H1 (cell line): ENCODE measurements at regions not wholly inside any gene's neighbourhood (a gene's known extent, or its start where the extent isn't known, plus 50 kb on each side); places are given as distances from the start of the nearest gene placed in this dataset.

Experiments
- CTCF ChIA-PET: fragments of 300-600 bp; sonication (Branson Sonifier 250); formaldehyde crosslinking; loops from one replicate; lab custom pipeline; 2021; ENCODE audit not compliant: partially characterized antibody; lab: Charles Lee
- POLR2A ChIA-PET: fragments of 300-600 bp; sonication (Branson Sonifier 250); formaldehyde crosslinking; loops from one replicate; lab custom pipeline; 2021; ENCODE audit warnings: inconsistent platforms; ENCODE audit not compliant: partially characterized antibody; lab: Charles Lee
- DNase-seq, 2 experiments: peaks; one replicate each; pipeline versions ENCODE4 v3.0.0 to v3.0.0-alpha.2; 2010 to 2022; ENCODE audit warnings: low spot score in 2 of 2, low read depth in 1 of 2, mixed read lengths in 1 of 2
- FAIRE-seq: peaks from 2 replicates; lab custom pipeline; 2011; peaks lifted over from hg19 to GRCh38; lab: Jason Lieb, UNC
- H2AFZ ChIP-seq: 2 replicates; pipeline ENCODE4 v1.8.1; 2012; ENCODE audit warnings: low read length, inconsistent platforms
- H2AK5ac ChIP-seq: 2 replicates; pipeline ENCODE4 v1.6.1; 2013; ENCODE audit warnings: low read depth, low read length
- H2BK120ac ChIP-seq: replicated peaks from 2 replicates; pipeline ENCODE3; 2013; ENCODE audit warnings: low read depth, low read length, inconsistent platforms
- H2BK12ac ChIP-seq: 2 replicates; pipeline ENCODE4 v1.6.1; 2013; ENCODE audit warnings: low read depth, low read length
- H2BK15ac ChIP-seq: 2 replicates; pipeline ENCODE4 v1.6.1; 2013; ENCODE audit warnings: low read length
- H2BK20ac ChIP-seq: 2 replicates; pipeline ENCODE4 v1.6.1; 2013; ENCODE audit warnings: low read length
- H2BK5ac ChIP-seq: 2 replicates; pipeline ENCODE4 v1.6.1; 2013; ENCODE audit warnings: low read depth, low read length
- H3K14ac ChIP-seq: 2 replicates; pipeline ENCODE4 v1.6.1; 2013; ENCODE audit warnings: inconsistent platforms; ENCODE audit not compliant: insufficient read length
- H3K18ac ChIP-seq: 2 replicates; pipeline ENCODE4 v1.6.1; 2013; ENCODE audit warnings: low read length; ENCODE audit errors: extremely low read depth
- H3K23ac ChIP-seq: 2 replicates; pipeline ENCODE4 v1.6.1; 2013; ENCODE audit warnings: inconsistent platforms; ENCODE audit not compliant: insufficient read length
- H3K23me2 ChIP-seq: 2 replicates; pipeline ENCODE4 v1.6.1; 2013; ENCODE audit warnings: low read depth, low read length
- H3K27ac ChIP-seq: 2 replicates; pipeline ENCODE4 v1.6.1; 2011; ENCODE audit warnings: low read depth, low read length, inconsistent platforms
- H3K27me3 ChIP-seq, 4 experiments: replicated peaks in 1 of 4; 1 replicate in 1 of 4; 2 replicates in 3 of 4; pipeline versions ENCODE4 v1.6.1 to v1.8.1; 2011 to 2013; ENCODE audit warnings: low read length in 3 of 4, mild to moderate bottlenecking in 3 of 4, inconsistent platforms in 2 of 4, mixed read lengths in 2 of 4, moderate library complexity in 1 of 4; ENCODE audit not compliant: control insufficient read depth in 3 of 4, insufficient read depth in 3 of 4; ENCODE audit errors: extremely low read depth in 1 of 4
- H3K36me3 ChIP-seq, 4 experiments: 2 replicates each; pipeline versions ENCODE4 v1.6.1 to v1.8.1; 2011 to 2013; ENCODE audit warnings: mild to moderate bottlenecking in 4 of 4, low read length in 3 of 4, moderate library complexity in 2 of 4, control low read depth in 1 of 4, inconsistent platforms in 1 of 4; ENCODE audit not compliant: insufficient read depth in 4 of 4, control insufficient read depth in 2 of 4
- H3K4ac ChIP-seq: replicated peaks from 2 replicates; pipeline ENCODE3; 2013; ENCODE audit warnings: low read length, low read depth, mixed read lengths, inconsistent platforms; ENCODE audit not compliant: insufficient read length
- H3K4me1 ChIP-seq, 4 experiments: replicated peaks in 1 of 4; 1 replicate in 1 of 4; 2 replicates in 3 of 4; pipeline versions ENCODE4 v1.6.1 to v1.8.1; 2011 to 2013; ENCODE audit warnings: low read length in 3 of 4, inconsistent platforms in 2 of 4, mixed read lengths in 1 of 4; ENCODE audit not compliant: insufficient read depth in 4 of 4, control insufficient read depth in 3 of 4
- H3K4me2 ChIP-seq, 2 experiments: 2 replicates each; pipeline versions ENCODE4 v1.6.1 to v1.8.1; 2011 to 2013; ENCODE audit warnings: low read depth in 2 of 2, low read length in 2 of 2, control low read depth in 1 of 2, inconsistent platforms in 1 of 2, mild to moderate bottlenecking in 1 of 2; ENCODE audit not compliant: insufficient read depth in 1 of 2
- H3K4me3 ChIP-seq, 4 experiments: fragments of 200-600, 300-600 bp in 1 of 4; sonication (generic), shearing (Covaris generic), sonication (Bioruptor Twin) in 1 of 4; 2 replicates each; pipeline versions ENCODE4 v1.5.1 to v1.8.1; 2011 to 2016; ENCODE audit warnings: low read length in 4 of 4, low read depth in 3 of 4, control low read depth in 2 of 4, inconsistent platforms in 2 of 4, mild to moderate bottlenecking in 2 of 4, mixed read lengths in 1 of 4, moderate library complexity in 1 of 4; ENCODE audit not compliant: insufficient read depth in 2 of 4; ENCODE audit errors: extremely low read depth in 1 of 4
- H3K56ac ChIP-seq: replicated peaks from 2 replicates; pipeline ENCODE3; 2013; ENCODE audit warnings: low read depth, mild to moderate bottlenecking, mixed read lengths, low read length, inconsistent platforms; ENCODE audit not compliant: insufficient read length
- H3K79me1 ChIP-seq: 2 replicates; pipeline ENCODE4 v1.6.1; 2013; ENCODE audit warnings: low read depth, low read length, control low read depth
- H3K79me2 ChIP-seq, 2 experiments: 2 replicates each; pipeline versions ENCODE4 v1.6.1 to v1.8.1; 2012 to 2013; ENCODE audit warnings: low read length in 2 of 2, mild to moderate bottlenecking in 2 of 2, inconsistent platforms in 1 of 2; ENCODE audit not compliant: insufficient read depth in 2 of 2, control insufficient read depth in 1 of 2
- H3K9ac ChIP-seq, 4 experiments: replicated peaks in 1 of 4; 1 replicate in 1 of 4; 2 replicates in 3 of 4; pipeline versions ENCODE4 v1.6.1 to v1.8.1; 2011 to 2013; ENCODE audit warnings: low read depth in 3 of 4, low read length in 3 of 4, control low read depth in 2 of 4, mild to moderate bottlenecking in 2 of 4, moderate library complexity in 2 of 4, inconsistent platforms in 1 of 4; ENCODE audit errors: extremely low read depth in 1 of 4
- H3K9me3 ChIP-seq, 2 experiments: 2 replicates each; pipeline versions ENCODE4 v1.6.1 to v1.8.1; 2012 to 2013; ENCODE audit warnings: mild to moderate bottlenecking in 2 of 2, moderate library complexity in 2 of 2, control low read depth in 1 of 2, inconsistent platforms in 1 of 2, low read depth in 1 of 2, low read length in 1 of 2, mixed read lengths in 1 of 2; ENCODE audit not compliant: insufficient read depth in 2 of 2
- H4K20me1 ChIP-seq, 2 experiments: replicated peaks in 1 of 2; 2 replicates each; pipeline versions ENCODE3 to v1.8.1; 2011 to 2013; ENCODE audit warnings: inconsistent platforms in 2 of 2, low read length in 2 of 2, mild to moderate bottlenecking in 1 of 2; ENCODE audit not compliant: insufficient read depth in 2 of 2, control insufficient read depth in 1 of 2
- H4K5ac ChIP-seq: 2 replicates; pipeline ENCODE4 v1.6.1; 2013; ENCODE audit warnings: low read length, low read depth, mixed read lengths, inconsistent platforms; ENCODE audit not compliant: insufficient read length
- H4K8ac ChIP-seq: 2 replicates; pipeline ENCODE4 v1.8.0; 2013; ENCODE audit warnings: mild to moderate bottlenecking, moderate library complexity, low read length, inconsistent platforms; ENCODE audit not compliant: insufficient read depth; ENCODE audit errors: extremely low read depth
- H4K91ac ChIP-seq: replicated peaks from 2 replicates; pipeline ENCODE3; 2013; ENCODE audit warnings: low read length, mixed read lengths, inconsistent platforms; ENCODE audit not compliant: insufficient read length
- CBX5 ChIP-seq: fragments of 300-800, 300-1000 bp; sonication (generic); IDR thresholded peaks from 2 replicates; pipeline ENCODE4 v1.7.1; 2016; ENCODE audit warnings: antibody characterized with exemption, low read length, low read depth
- CHD2 ChIP-seq: IDR thresholded peaks from 2 replicates; pipeline ENCODE4 v1.6.1; 2012; ENCODE audit warnings: low read length, improper control_type of control experiment
- CTBP2 ChIP-seq: IDR thresholded peaks from 2 replicates; pipeline ENCODE4 v1.7.0; 2011; ENCODE audit warnings: borderline replicate concordance, mild to moderate bottlenecking, moderate library complexity, mixed read lengths, low read length; ENCODE audit not compliant: insufficient read depth, insufficient read length
- EP300 ChIP-seq, 2 experiments: IDR thresholded peaks; 1 replicate in 1 of 2; 2 replicates in 1 of 2; pipeline ENCODE4 v1.6.1; 2011 to 2012; ENCODE audit warnings: low read depth in 2 of 2, low read length in 2 of 2, mild to moderate bottlenecking in 2 of 2, borderline replicate concordance in 1 of 2, inconsistent platforms in 1 of 2, moderate library complexity in 1 of 2
- HDAC6 ChIP-seq: IDR thresholded peaks from one replicate; pipeline ENCODE4 v1.7.1; 2012; ENCODE audit warnings: low read depth, mild to moderate bottlenecking, inconsistent platforms, low read length, moderate library complexity
- JUND ChIP-seq: IDR thresholded peaks from 2 replicates; pipeline ENCODE4 v1.6.1; 2011; ENCODE audit warnings: mild to moderate bottlenecking, improper control_type of control experiment, low read length
- NRF1 ChIP-seq: IDR thresholded peaks from 2 replicates; pipeline ENCODE4 v1.6.1; 2011; ENCODE audit warnings: mild to moderate bottlenecking, low read depth, low read length, improper control_type of control experiment
- RAD21 ChIP-seq, 2 experiments: IDR thresholded peaks in 1 of 2; conservative IDR thresholded peaks in 1 of 2; 2 replicates each; pipeline ENCODE4 v1.6.1; 2011; ENCODE audit warnings: low read depth in 2 of 2, low read length in 2 of 2, improper control_type of control experiment in 1 of 2, inconsistent platforms in 1 of 2, mild to moderate bottlenecking in 1 of 2, moderate library complexity in 1 of 2
- RBBP5 ChIP-seq: IDR thresholded peaks from 2 replicates; pipeline ENCODE4 v1.7.1; 2012; ENCODE audit warnings: low read depth, mild to moderate bottlenecking, inconsistent platforms, low read length, moderate library complexity, borderline replicate concordance
- RNF2 ChIP-seq: fragments of 200-900, 300-1000 bp; sonication (generic); IDR thresholded peaks from 2 replicates; pipeline ENCODE4 v1.7.1; 2016; ENCODE audit warnings: borderline replicate concordance, low read depth, mild to moderate bottlenecking, antibody characterized with exemption, low read length; ENCODE audit not compliant: poor library complexity, severe bottlenecking; ENCODE audit errors: missing control alignments
- RXRA ChIP-seq: IDR thresholded peaks from 2 replicates; pipeline ENCODE4 v1.6.1; 2011; ENCODE audit warnings: low read depth, mild to moderate bottlenecking, low read length, moderate library complexity; ENCODE audit not compliant: insufficient read depth
- SIX5 ChIP-seq: IDR thresholded peaks from 2 replicates; pipeline ENCODE4 v1.6.1; 2011; ENCODE audit warnings: mild to moderate bottlenecking, low read depth, low read length
- SP2 ChIP-seq: IDR thresholded peaks from 2 replicates; pipeline ENCODE4 v1.6.1; 2012; ENCODE audit warnings: mild to moderate bottlenecking, low read length, inconsistent platforms
- TEAD4 ChIP-seq: IDR thresholded peaks from 2 replicates; pipeline ENCODE4 v1.6.1; 2012; ENCODE audit warnings: low read depth, low read length, inconsistent platforms, mixed read lengths
- ZNF274 ChIP-seq: IDR thresholded peaks from 2 replicates; pipeline ENCODE4 v1.7.0; 2012; ENCODE audit warnings: low read length, borderline replicate concordance; ENCODE audit errors: extremely low read depth
- WGBS, 2 experiments: shearing (Covaris generic) in 1 of 2; methylation state at CpG; one replicate each; pipeline versions ENCODE4 v1.1.6 to v1.1.7; 2013 to 2015; ENCODE audit warnings: low lambda C conversion rate in 2 of 2, mixed read lengths in 2 of 2, inconsistent platforms in 1 of 2, low coverage in 1 of 2, missing lambda C conversion rate in 1 of 2; ENCODE audit not compliant: insufficient replicate concordance in 2 of 2, insufficient coverage in 1 of 2, insufficient read length in 1 of 2; ENCODE audit errors: extremely low coverage in 1 of 2, missing lambda C conversion rate in 1 of 2; 5-methylcytosine and 5-hydroxymethylcytosine counted together

- H3K27me3 ChIP-seq = no peaks in the 10 kb centered on the region
- no peak overlapping the region for H2BK120ac ChIP-seq
- H3K18ac ChIP-seq = no peak overlapping the region
- H2BK15ac ChIP-seq = no peak overlapping the region
- H4K91ac ChIP-seq = no peak overlapping the region
- H3K23ac ChIP-seq = no peak overlapping the region
- no peak overlapping the region for H3K14ac ChIP-seq
- no peak overlapping the region for H2BK20ac ChIP-seq
- no peak overlapping the region for H2AFZ ChIP-seq
- 89% methylated on average over 2 of the region's 2 CpGs; no CpG with 5 or more reads in 1 of the 2 experiments for WGBS, 2 experiments
- POLR2A ChIA-PET = no interaction called here
- H2BK5ac ChIP-seq = no peak overlapping the region
- H4K5ac ChIP-seq = no peak overlapping the region
- no peak overlapping the region for H2BK12ac ChIP-seq
- H3K27ac ChIP-seq = no peak overlapping the region
- no peak overlapping the region for H3K56ac ChIP-seq
- no peak for DNase-seq
- H4K20me1 ChIP-seq = no peaks in the 10 kb centered on the region
- no peak for FAIRE-seq
- no peaks in the 10 kb centered on the region for H3K9me3 ChIP-seq
- CTCF ChIA-PET = no interaction called here
- H4K8ac ChIP-seq = no peak overlapping the region
- no peaks in the 10 kb centered on the region for H3K79me2 ChIP-seq
- no peak overlapping the region for H2AK5ac ChIP-seq
- H3K79me1 ChIP-seq = no peaks in the 10 kb centered on the region
- H3K4me1 ChIP-seq = peaks cover 0 to 5% (median 2%) of the 10 kb centered on the region in 4 experiments; a peak in 1 of 7 replicates
- no peak overlapping the region for H3K4me3 ChIP-seq
- no peaks in the 10 kb centered on the region for H3K23me2 ChIP-seq
- no peak overlapping the region for H3K9ac ChIP-seq
- H3K4ac ChIP-seq = no peak overlapping the region
- H3K36me3 ChIP-seq = no peaks in the 10 kb centered on the region
- H3K4me2 ChIP-seq = no peak overlapping the region
- no peak for TF ChIP-seq NRF1
- TF ChIP-seq EP300 (IDR thresholded peaks at IDR 0.05; ENCODE audit: borderline replicate concordance in 1 of 2, low read depth in 2 of 2, low read length in 2 of 2) = no peak
- no peak for TF ChIP-seq RAD21 (IDR thresholded peaks at IDR 0.05 in 1 of 2, conservative IDR thresholded peaks at IDR 0.05 in 1 of 2; ENCODE audit: low read depth in 2 of 2, low read length in 2 of 2)
- no peak for TF ChIP-seq RBBP5
- no peak for TF ChIP-seq CBX5
- no peak for TF ChIP-seq TEAD4
- TF ChIP-seq SP2 = no peak
- TF ChIP-seq RXRA = no peak
- TF ChIP-seq ZNF274 = no peak
- no peak for TF ChIP-seq JUND
- TF ChIP-seq HDAC6 = no peak
- no peak for TF ChIP-seq CTBP2
- no peak for TF ChIP-seq CHD2
- no peak for TF ChIP-seq RNF2
- TF ChIP-seq SIX5 = no peak
These were observed 499.0 kb downstream of the DIPK2A start for GRCh38 chr3:144470666-144471065.
